HepG2 (cell line): ENCODE measurements at regions not wholly inside any gene's neighbourhood (a gene's known extent, or its start where the extent isn't known, plus 50 kb on each side); places are given as distances from the start of the nearest gene placed in this dataset.

Experiments used
- ATAC-seq: fragments of 200-7000 bp; cut with Tn5 transposase; 3 replicates; pipeline ENCODE4 v1.9.1; 2020; ENCODE audit warnings: mild to moderate bottlenecking, moderate library complexity
- BruUV-seq: library from RNA; stranded (reverse); fragments of 400-500 nt; replicated peaks from 2 replicates; lab custom pipeline; 2021; lab: Mats Ljungman, UMichigan
- CTCF ChIA-PET: fragments of 300-600 bp; formaldehyde crosslinking; extraction: SDS; loops from one replicate; lab custom pipeline; 2021; ENCODE audit warnings: low total read pairs, inconsistent platforms, low intra/inter-chr PET ratio; lab: Yijun Ruan, JAX
- POLR2A ChIA-PET: fragments of 350-600 bp; sonication (Branson Sonifier 250); formaldehyde crosslinking; loops from one replicate; lab custom pipeline; 2020; ENCODE audit warnings: antibody characterized with exemption, inconsistent platforms; lab: Yijun Ruan, JAX
- DNase-seq: peaks from one replicate; pipeline ENCODE4 v3.0.0-alpha.2; 2015; ENCODE audit warnings: low spot score
- FAIRE-seq: peaks from 3 replicates; lab custom pipeline; 2011; peaks lifted over from hg19 to GRCh38; lab: Jason Lieb, UNC
- H2AFZ ChIP-seq: one replicate; pipeline ENCODE4 v1.6.1; 2011; ENCODE audit warnings: low read length, inconsistent platforms
- H3K27ac ChIP-seq: fragments of 300-600 bp; 3 replicates; pipeline ENCODE4 v1.8.0; 2011; ENCODE audit warnings: mixed run types, mild to moderate bottlenecking, mixed read lengths, low read length, inconsistent platforms; ENCODE audit not compliant: insufficient read depth; ENCODE audit errors: extremely low read length
- H3K27me3 ChIP-seq, 2 experiments: fragments of 200-600 bp in 1 of 2; 2 replicates in 1 of 2; 3 replicates in 1 of 2; pipeline versions ENCODE4 v1.6.0 to v1.8.0; 2011; ENCODE audit warnings: low read length in 2 of 2, mild to moderate bottlenecking in 2 of 2, moderate library complexity in 2 of 2, inconsistent platforms in 1 of 2; ENCODE audit not compliant: insufficient read depth in 2 of 2, control insufficient read depth in 1 of 2
- H3K36me3 ChIP-seq, 2 experiments: fragments of 200-600 bp in 1 of 2; replicated peaks in 1 of 2; 2 replicates in 1 of 2; 3 replicates in 1 of 2; pipeline versions ENCODE4 v1.5.1 to v1.8.0; 2011; ENCODE audit warnings: low read length in 2 of 2, inconsistent platforms in 1 of 2; ENCODE audit not compliant: insufficient read depth in 2 of 2, control insufficient read depth in 1 of 2
- H3K4me1 ChIP-seq: 2 replicates; pipeline ENCODE4 v1.5.1; 2012; ENCODE audit warnings: low read length, inconsistent platforms; ENCODE audit not compliant: insufficient read depth
- H3K4me2 ChIP-seq: 2 replicates; pipeline ENCODE4 v1.6.0; 2011; ENCODE audit warnings: low read depth, low read length, inconsistent platforms
- H3K4me3 ChIP-seq, 3 experiments: fragments of 200-600 bp in 1 of 3; sonication (generic), shearing (Covaris generic) in 1 of 3; replicated peaks in 1 of 3; 2 replicates each; pipeline ENCODE4 v1.5.1; 2011 to 2016; ENCODE audit warnings: low read length in 3 of 3, inconsistent platforms in 2 of 3, low read depth in 2 of 3, mild to moderate bottlenecking in 2 of 3, control low read depth in 1 of 3, mixed read lengths in 1 of 3; ENCODE audit not compliant: insufficient read depth in 1 of 3
- H3K79me2 ChIP-seq: one replicate; pipeline ENCODE4 v1.6.1; 2011; ENCODE audit warnings: low read length, inconsistent platforms; ENCODE audit not compliant: insufficient read depth
- H3K9ac ChIP-seq: 2 replicates; pipeline ENCODE4 v1.6.0; 2011; ENCODE audit warnings: mild to moderate bottlenecking, low read depth, low read length, inconsistent platforms; ENCODE audit not compliant: insufficient read depth
- H3K9me3 ChIP-seq: 2 replicates; pipeline ENCODE4 v1.5.1; 2012; ENCODE audit warnings: mild to moderate bottlenecking, low read length
- H4K20me1 ChIP-seq: 2 replicates; pipeline ENCODE4 v1.6.0; 2011; ENCODE audit warnings: inconsistent platforms, mild to moderate bottlenecking, low read length, moderate library complexity; ENCODE audit not compliant: insufficient read depth
- ARHGAP35 ChIP-seq: sonication (generic); formaldehyde crosslinking; IDR thresholded peaks from 2 replicates; pipeline ENCODE4 v1.9.0; 2022; ENCODE audit warnings: mild to moderate bottlenecking, inconsistent platforms, moderate library complexity, missing genetic modification reagents, borderline replicate concordance
- BCLAF1 ChIP-seq: fragments of 450-650 bp; IDR thresholded peaks from 2 replicates; pipeline ENCODE4 v1.6.1; 2017; ENCODE audit warnings: mild to moderate bottlenecking
- BHLHE40 ChIP-seq: IDR thresholded peaks from 2 replicates; pipeline ENCODE4 v1.6.1; 2011; ENCODE audit warnings: low read length, improper control_type of control experiment
- CHD2 ChIP-seq: IDR thresholded peaks from 2 replicates; pipeline ENCODE4 v1.6.1; 2011; ENCODE audit warnings: low read depth, low read length, improper control_type of control experiment
- ELF1 ChIP-seq: sonication (generic); formaldehyde crosslinking; IDR thresholded peaks from 2 replicates; pipeline ENCODE4 v1.4.0; 2020; ENCODE audit warnings: missing genetic modification reagents
- MBNL3 ChIP-seq: fragments of 250-450 bp; sonication (Bioruptor Pico); conservative IDR thresholded peaks from 2 replicates; pipeline ENCODE4 v1.8.0; 2022; ENCODE audit warnings: mild to moderate bottlenecking, inconsistent platforms
- PAWR ChIP-seq: sonication (generic); formaldehyde crosslinking; IDR thresholded peaks from 2 replicates; pipeline ENCODE4 v1.4.0; 2020; ENCODE audit warnings: missing genetic modification reagents, mild to moderate bottlenecking, borderline replicate concordance
- RBFOX2 ChIP-seq: fragments of 200-400 bp; formaldehyde crosslinking; IDR thresholded peaks from 2 replicates; pipeline ENCODE4 v1.6.1; 2017; ENCODE audit warnings: low read depth, mild to moderate bottlenecking, low read length
- SRSF9 ChIP-seq: fragments of 200-400 bp; formaldehyde crosslinking; IDR thresholded peaks from 2 replicates; pipeline ENCODE4 v1.6.1; 2018; ENCODE audit warnings: borderline replicate concordance, mild to moderate bottlenecking, low read depth, low read length; ENCODE audit not compliant: insufficient read depth, poor library complexity, severe bottlenecking
- YY1 ChIP-seq: IDR thresholded peaks from 2 replicates; pipeline ENCODE4 v1.6.1; 2011; ENCODE audit warnings: low read length, low read depth, moderate library complexity, mild to moderate bottlenecking; ENCODE audit not compliant: insufficient read depth, insufficient replicate concordance
- ZNF317 ChIP-seq: sonication (generic); formaldehyde crosslinking; IDR thresholded peaks from 2 replicates; pipeline ENCODE4 v1.5.0; 2020; ENCODE audit warnings: mild to moderate bottlenecking, missing genetic modification reagents
- ZNF431 ChIP-seq: sonication (generic); formaldehyde crosslinking; IDR thresholded peaks from 2 replicates; pipeline ENCODE4 v1.9.0; 2022; ENCODE audit warnings: missing genetic modification reagents, low read depth, mild to moderate bottlenecking, borderline replicate concordance
- ZNF572 ChIP-seq: sonication (generic); formaldehyde crosslinking; IDR thresholded peaks from 2 replicates; pipeline ENCODE4 v1.5.1; 2020; ENCODE audit warnings: mild to moderate bottlenecking, missing genetic modification reagents
- ZNF75D ChIP-seq: sonication (generic); formaldehyde crosslinking; IDR thresholded peaks from 2 replicates; pipeline ENCODE4 v1.8.1; 2023; ENCODE audit warnings: missing genetic modification reagents, mild to moderate bottlenecking, borderline replicate concordance
- ZNF792 ChIP-seq: IDR thresholded peaks from 2 replicates; pipeline ENCODE4 v1.6.1; 2016
- ZNF841 ChIP-seq: sonication (generic); formaldehyde crosslinking; IDR thresholded peaks from 2 replicates; pipeline ENCODE4 v1.8.1; 2023; ENCODE audit warnings: missing genetic modification reagents, borderline replicate concordance
- WGBS: methylation state at CpG from one replicate; pipeline ENCODE4 v1.1.6; 2017; ENCODE audit warnings: low lambda C conversion rate; 5-methylcytosine and 5-hydroxymethylcytosine counted together
- in situ Hi-C: cut with HindIII; loops from 2 replicates; pipeline ENCODE4 v1.10.0; 2017; ENCODE audit warnings: low pct_unique_long_range_greater_than_20kb; ENCODE audit not compliant: extremely low pct_ligation_motif_present
- intact Hi-C: fragments of 100-400 bp; cut with micrococcal nuclease; formaldehyde crosslinking; loops from one replicate; pipeline ENCODE4 v1.10.0; 2022; ENCODE audit not compliant: unreplicated experiment

- Histone ChIP-seq H3K36me3 (no peaks in the 10 kb centered on the region), H3K27me3 (peaks cover 0 to 1% of the 10 kb centered on the region in 2 experiments; a peak in 1 of 5 replicates), H3K27ac (no peak overlapping the region), H4K20me1 (no peaks in the 10 kb centered on the region), H3K9me3 (no peaks in the 10 kb centered on the region), H3K4me2 (no peak overlapping the region), H2AFZ (no peak overlapping the region), H3K9ac (no peak overlapping the region), H3K4me1 (no peaks in the 10 kb centered on the region), H3K4me3 (no peak overlapping the region), H3K79me2 (no peaks in the 10 kb centered on the region)
- no peak for DNase-seq
- in situ Hi-C loops = no loop called here
- ATAC-seq = no peak
- no peak for TF ChIP-seq ZNF431
- TF ChIP-seq ZNF792 = no peak
- TF ChIP-seq CHD2 = no peak
- no peak for TF ChIP-seq ZNF572 (CRISPR knock-in tag)
- no peak for TF ChIP-seq BHLHE40
- no peak for TF ChIP-seq ZNF75D (CRISPR knock-in tag)
- no peak for TF ChIP-seq MBNL3 (CRISPR knock-in tag)
- no peak for TF ChIP-seq SRSF9
- TF ChIP-seq YY1 = no peak
- TF ChIP-seq ARHGAP35 (CRISPR knock-in tag) = no peak
- TF ChIP-seq ELF1 (CRISPR knock-in tag) = no peak
- no peak for TF ChIP-seq ZNF841 (CRISPR knock-in tag)
- TF ChIP-seq ZNF317 (CRISPR knock-in tag) = no peak
- TF ChIP-seq BCLAF1 = no peak
- TF ChIP-seq RBFOX2 = no peak
- no peak for TF ChIP-seq PAWR
- 65% methylated on average over 4 of the region's 4 CpGs for WGBS
- ChIA-PET POLR2A (no interaction called here), CTCF (no interaction called here)
- intact Hi-C loops = no loop called here
- BruUV-seq = no TSS peak
- no peak for FAIRE-seq
Measured at GRCh38 chr4:81827577-81828202, 356.0 kb upstream of the RASGEF1B start.
